Upper lobe of left lung (tissue), 4 donors: ENCODE measurements at regions not wholly inside any gene's neighbourhood (a gene's known extent, or its start where the extent isn't known, plus 50 kb on each side); places are given as distances from the start of the nearest gene placed in this dataset.

Experiments used
- EP300 ChIP-seq, 4 donors: sonication (generic); formaldehyde crosslinking; IDR thresholded peaks; one replicate each; pipeline ENCODE4 v1.5.1; 2017; ENCODE audit warnings: antibody characterized with exemption in 4 of 4, control low read depth in 2 of 4
- TF ChIP-seq, protein P1 (sequence below), 6 experiments: fragments of 450-650 bp in 4 of 6; fragments of 200-600 bp in 2 of 6; sonication (generic) in 2 of 6; IDR thresholded peaks; one replicate each; pipeline ENCODE4 v1.5.1; 2016 to 2019; ENCODE audit warnings: antibody characterized with exemption in 6 of 6

DNA sequence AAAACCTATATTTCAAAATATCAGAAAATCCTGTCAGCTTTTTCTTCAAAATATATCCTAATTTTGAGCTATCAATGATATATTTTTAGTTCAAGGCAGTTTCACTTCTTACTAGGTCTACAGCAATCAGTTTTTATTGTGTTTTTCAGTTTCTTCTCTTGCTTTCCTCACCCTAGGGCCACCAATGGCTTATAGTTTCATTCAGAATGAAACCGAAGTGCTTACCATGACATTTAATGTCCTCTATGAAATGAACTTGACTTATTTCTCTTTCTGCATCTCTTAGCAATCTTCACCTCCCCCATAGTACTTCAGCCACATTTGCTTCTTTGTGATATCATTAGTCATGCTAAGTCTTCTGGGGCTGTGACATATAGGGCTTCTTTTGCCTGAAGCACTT is 100.3 kb downstream of the ARL5B start:
- TF ChIP-seq, protein P1, sequence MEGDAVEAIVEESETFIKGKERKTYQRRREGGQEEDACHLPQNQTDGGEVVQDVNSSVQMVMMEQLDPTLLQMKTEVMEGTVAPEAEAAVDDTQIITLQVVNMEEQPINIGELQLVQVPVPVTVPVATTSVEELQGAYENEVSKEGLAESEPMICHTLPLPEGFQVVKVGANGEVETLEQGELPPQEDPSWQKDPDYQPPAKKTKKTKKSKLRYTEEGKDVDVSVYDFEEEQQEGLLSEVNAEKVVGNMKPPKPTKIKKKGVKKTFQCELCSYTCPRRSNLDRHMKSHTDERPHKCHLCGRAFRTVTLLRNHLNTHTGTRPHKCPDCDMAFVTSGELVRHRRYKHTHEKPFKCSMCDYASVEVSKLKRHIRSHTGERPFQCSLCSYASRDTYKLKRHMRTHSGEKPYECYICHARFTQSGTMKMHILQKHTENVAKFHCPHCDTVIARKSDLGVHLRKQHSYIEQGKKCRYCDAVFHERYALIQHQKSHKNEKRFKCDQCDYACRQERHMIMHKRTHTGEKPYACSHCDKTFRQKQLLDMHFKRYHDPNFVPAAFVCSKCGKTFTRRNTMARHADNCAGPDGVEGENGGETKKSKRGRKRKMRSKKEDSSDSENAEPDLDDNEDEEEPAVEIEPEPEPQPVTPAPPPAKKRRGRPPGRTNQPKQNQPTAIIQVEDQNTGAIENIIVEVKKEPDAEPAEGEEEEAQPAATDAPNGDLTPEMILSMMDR (IDR thresholded peaks at IDR 0.05), result no peak
- TF ChIP-seq EP300 (IDR thresholded peaks at IDR 0.05), result no peak
